D721Med (cell line): ENCODE measurements at regions not wholly inside any gene's neighbourhood (a gene's known extent, or its start where the extent isn't known, plus 50 kb on each side); places are given as distances from the start of the nearest gene placed in this dataset.

Experiments
- DNase-seq: peaks from one replicate; pipeline ENCODE4 v3.0.0; 2011; ENCODE audit warnings: low spot score; ENCODE audit not compliant: insufficient read length
- FAIRE-seq: peaks from 2 replicates; lab custom pipeline; 2011; peaks lifted over from hg19 to GRCh38; lab: Jason Lieb, UNC
- TF ChIP-seq, protein P1 (sequence below): IDR thresholded peaks from 2 replicates; pipeline ENCODE4 v1.5.1; 2012; ENCODE audit warnings: mild to moderate bottlenecking, control low read depth; ENCODE audit not compliant: insufficient read depth; ENCODE audit errors: missing control alignments

DNA sequence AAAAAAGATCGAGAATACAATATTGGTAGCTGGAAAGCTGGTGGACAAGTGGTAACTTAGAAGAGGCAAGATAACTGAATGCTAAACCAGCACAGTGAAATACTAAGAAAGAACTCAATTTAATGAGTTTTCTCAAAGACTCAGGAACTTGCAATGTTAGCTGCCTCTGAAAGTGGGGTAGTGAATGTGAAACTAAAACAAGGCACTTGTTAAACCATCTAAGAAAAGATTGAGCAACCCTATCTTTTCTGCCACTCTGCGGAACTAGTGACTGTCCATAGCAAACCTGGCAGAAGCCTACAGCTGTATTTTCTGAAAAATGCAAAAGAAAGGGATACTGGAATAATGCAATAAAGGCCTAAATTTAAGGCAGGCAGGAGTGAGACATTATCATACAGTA is 1574.4 kb upstream of the PRR20A start:
- FAIRE-seq (no peak), DNase-seq (no peak)
- TF ChIP-seq, protein P1, sequence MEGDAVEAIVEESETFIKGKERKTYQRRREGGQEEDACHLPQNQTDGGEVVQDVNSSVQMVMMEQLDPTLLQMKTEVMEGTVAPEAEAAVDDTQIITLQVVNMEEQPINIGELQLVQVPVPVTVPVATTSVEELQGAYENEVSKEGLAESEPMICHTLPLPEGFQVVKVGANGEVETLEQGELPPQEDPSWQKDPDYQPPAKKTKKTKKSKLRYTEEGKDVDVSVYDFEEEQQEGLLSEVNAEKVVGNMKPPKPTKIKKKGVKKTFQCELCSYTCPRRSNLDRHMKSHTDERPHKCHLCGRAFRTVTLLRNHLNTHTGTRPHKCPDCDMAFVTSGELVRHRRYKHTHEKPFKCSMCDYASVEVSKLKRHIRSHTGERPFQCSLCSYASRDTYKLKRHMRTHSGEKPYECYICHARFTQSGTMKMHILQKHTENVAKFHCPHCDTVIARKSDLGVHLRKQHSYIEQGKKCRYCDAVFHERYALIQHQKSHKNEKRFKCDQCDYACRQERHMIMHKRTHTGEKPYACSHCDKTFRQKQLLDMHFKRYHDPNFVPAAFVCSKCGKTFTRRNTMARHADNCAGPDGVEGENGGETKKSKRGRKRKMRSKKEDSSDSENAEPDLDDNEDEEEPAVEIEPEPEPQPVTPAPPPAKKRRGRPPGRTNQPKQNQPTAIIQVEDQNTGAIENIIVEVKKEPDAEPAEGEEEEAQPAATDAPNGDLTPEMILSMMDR = no peak

DNA sequence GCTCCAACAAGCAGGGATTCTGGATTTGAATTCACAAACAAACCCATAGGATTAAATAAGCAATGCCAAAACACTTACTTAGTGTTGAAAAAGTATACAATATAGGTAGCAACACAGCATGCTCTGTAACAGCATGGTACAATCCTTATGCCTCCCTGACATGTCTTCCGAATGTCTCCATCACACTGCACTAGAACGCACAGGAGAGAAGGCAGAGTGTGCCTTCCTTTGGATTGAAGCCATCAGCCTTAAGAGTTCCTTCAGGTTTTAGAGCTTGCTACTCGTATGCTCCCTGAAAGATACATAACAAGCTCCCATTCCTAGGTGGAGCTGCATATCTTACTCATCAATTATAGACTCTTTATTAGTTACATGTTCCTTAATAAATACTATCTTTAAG is 1573.9 kb upstream of the PRR20A start:
- TF ChIP-seq, protein P1 = no peak
- no peak for FAIRE-seq
- DNase-seq = no peak

DNA sequence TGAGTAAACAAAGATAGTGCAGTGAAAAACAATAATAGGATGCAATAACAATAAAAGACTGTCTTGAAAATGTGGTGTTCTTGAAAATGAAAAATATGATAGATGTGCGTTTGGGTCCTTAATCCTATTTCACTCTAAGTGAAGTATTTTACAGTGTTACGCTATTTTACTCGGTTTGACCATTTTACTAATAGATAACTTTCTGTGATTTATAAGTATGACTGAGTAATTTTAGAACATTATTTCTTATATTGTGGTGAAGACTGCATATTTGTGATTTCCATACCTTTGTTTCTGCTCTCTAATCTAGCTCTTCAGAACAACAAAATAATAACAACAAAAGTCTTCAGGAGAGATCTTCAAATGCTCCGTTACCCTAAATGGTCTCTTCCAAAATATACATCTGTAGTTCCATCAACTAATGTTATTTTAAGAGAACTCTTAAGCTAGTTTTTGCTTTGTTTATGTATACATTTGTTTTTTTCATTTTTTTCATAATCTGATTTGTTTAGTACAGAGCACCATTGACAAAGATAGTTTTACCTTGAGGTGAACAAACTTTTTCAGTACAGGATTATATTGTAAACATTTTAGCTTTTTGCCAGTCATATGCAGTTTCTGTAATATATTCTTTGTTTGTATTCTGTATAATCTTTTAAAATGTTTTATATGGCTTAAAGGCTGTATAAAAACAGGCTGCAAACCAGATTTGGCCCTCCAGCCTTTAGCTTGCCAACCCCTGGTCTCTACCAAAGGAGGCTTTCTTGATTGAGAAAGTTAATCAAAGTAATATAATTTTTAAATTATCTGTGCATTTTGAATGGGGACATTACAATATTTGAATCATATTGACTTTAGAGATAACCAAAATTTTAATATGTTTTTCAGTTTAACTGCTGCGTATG is 1572.7 kb upstream of the PRR20A start:
- TF ChIP-seq, protein P1 = no peak
- FAIRE-seq = no peak
- DNase-seq = no peak

DNA sequence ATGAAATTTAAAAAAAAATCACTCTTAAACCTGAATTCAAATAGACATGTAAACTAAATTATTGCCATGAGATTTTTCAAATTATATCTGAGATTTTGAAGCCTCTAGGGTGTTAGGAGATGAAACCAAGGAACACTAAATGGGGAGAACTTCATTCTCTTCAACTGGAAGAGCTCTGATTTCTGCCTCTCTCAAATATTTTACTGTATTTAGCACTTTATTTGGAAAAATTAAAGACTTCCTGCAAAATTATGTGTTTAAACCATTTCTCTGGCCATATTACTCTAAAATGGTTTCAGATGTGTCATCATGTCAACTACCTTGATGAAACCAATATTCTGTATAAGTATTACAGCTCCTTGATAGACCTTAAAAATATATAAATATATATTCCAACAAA is 1571.6 kb upstream of the PRR20A start:
- TF ChIP-seq, protein P1 = no peak
- no peak for DNase-seq
- FAIRE-seq = no peak

DNA sequence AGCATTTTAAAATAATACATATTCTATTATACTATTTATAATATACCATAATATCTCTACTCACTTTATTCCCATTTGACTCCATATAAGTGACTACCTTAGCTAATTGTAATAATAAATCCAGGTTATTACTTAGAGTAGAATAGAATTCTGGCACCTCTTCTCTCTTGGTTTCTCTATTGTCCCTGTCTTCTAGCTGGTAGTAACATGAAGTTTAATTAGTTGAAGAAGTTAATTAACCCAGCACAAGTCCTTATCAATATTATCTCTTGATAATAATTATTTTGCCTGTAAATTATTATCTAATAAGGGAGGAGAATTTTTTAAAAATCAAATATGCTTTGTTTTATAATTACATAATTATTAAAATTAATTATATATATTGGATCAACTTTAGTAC is 1571.2 kb upstream of the PRR20A start:
- TF ChIP-seq, protein P1 = no peak

DNA sequence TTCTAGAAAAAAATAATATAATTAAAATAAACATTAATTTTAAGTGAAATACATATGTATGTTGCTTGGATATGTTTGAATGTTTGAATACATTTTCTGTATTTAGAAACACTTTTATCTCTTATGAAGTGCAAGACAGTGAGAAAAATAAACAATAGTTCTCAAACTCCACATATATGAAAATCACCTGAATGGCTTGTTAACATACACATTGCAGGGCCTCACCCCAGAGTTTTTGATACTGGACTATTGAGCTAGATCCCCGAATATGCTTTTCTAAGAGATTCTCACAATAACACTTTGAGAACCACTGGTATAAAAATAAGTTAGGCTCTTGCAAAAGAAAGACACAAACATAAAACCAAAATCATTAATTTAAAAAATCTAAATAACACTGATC is 1570.3 kb upstream of the PRR20A start:
- DNase-seq (no peak), FAIRE-seq (no peak)
- TF ChIP-seq, protein P1 = no peak

More for the DNA sequence above, 1571.2 kb upstream of the PRR20A start:
- DNase-seq (no peak), FAIRE-seq (no peak)

DNA sequence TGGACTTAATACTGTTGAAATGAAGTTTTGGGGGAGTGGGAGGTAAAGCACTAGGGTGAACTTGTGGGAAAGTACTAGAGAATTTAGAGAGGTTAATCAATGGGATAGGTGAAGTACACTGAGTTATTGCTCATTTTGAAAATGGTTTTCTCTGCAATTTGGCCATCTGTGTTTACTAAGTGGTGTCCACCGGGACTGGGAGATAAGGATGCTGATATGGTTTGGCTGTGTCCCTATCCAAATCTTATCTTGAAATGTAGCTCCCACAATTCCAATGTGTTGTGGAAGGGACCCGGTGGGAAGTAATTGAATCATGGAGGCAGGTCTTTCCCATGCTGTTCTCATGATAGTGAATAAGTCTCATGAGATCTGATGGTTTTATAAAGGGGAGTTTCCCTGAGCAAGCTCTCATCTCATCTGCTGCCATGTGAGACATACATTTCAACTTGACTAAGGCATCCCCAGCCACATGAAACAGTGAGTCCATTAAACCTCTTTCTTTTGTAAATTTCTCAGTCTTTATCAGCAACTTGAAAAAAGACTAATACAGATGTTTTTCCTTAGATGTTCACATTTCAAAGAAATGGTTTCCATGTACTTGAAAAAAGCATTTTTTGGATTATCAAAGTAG is 1569.4 kb upstream of the PRR20A start:
- DNase-seq = no peak
- TF ChIP-seq, protein P1 = no peak
- no peak for FAIRE-seq
